Psoas muscle (tissue), 7 donors: ENCODE measurements at regions not wholly inside any gene's neighbourhood (a gene's known extent, or its start where the extent isn't known, plus 50 kb on each side); places are given as distances from the start of the nearest gene placed in this dataset.

Experiments used
- ATAC-seq, 4 donors: fragments of 200-7000 bp; cut with Tn5 transposase; one replicate each; pipeline ENCODE4 v1.9.1; 2020; ENCODE audit warnings: moderate library complexity in 3 of 4, mild to moderate bottlenecking in 2 of 4
- DNase-seq, 2 donors: peaks; one replicate each; pipeline ENCODE4 v3.0.0-alpha.2; 2020
- H3K27ac ChIP-seq: fragments of 200-600 bp; one replicate; pipeline ENCODE4 v1.8.0; 2022
- H3K27me3 ChIP-seq, 3 donors: fragments of 200-600 bp in 1 of 3; one replicate each; pipeline versions ENCODE4 v1.6.1 to v1.8.0; 2013 to 2022; ENCODE audit warnings: low read length in 2 of 3, mild to moderate bottlenecking in 2 of 3, moderate library complexity in 1 of 3; ENCODE audit not compliant: insufficient read depth in 3 of 3
- H3K36me3 ChIP-seq, 2 donors: fragments of 200-600 bp in 1 of 2; one replicate each; pipeline versions ENCODE4 v1.6.1 to v1.8.0; 2013 to 2022; ENCODE audit warnings: low read depth in 1 of 2, mild to moderate bottlenecking in 1 of 2, moderate library complexity in 1 of 2; ENCODE audit not compliant: insufficient read depth in 1 of 2
- H3K4me1 ChIP-seq: fragments of 200-600 bp; one replicate; pipeline ENCODE4 v1.8.0; 2022
- H3K4me3 ChIP-seq: fragments of 200-600 bp; one replicate; pipeline ENCODE4 v1.8.0; 2022; ENCODE audit warnings: mild to moderate bottlenecking
- H3K9me3 ChIP-seq: fragments of 200-600 bp; one replicate; pipeline ENCODE4 v1.8.0; 2022
- WGBS, 3 donors: extraction: QIAGEN DNeasy Blood & Tissue Kit; methylation state at CpG; one replicate each; pipeline versions ENCODE4 v1.1.6 to v1.1.7; 2013; 5-methylcytosine and 5-hydroxymethylcytosine counted together
- intact Hi-C, 2 donors: fragments of 100-400 bp; cut with DNase I; formaldehyde crosslinking; loops; one replicate each; pipeline versions ENCODE4 v1.11.0 to v1.14.2; 2022
- TF ChIP-seq, protein P1 (sequence below): fragments of 200-600 bp; IDR thresholded peaks from one replicate; pipeline ENCODE4 v1.8.0; 2022; ENCODE audit warnings: antibody characterized with exemption
- donor health status: healthy with polysubstance abuse.
- donor health status: DM: no; HTN: no; CAD: no; lungs with moderate emphysema.
- donor health status: Bipolar disorder and iron deficiency.
- donor health status: healthy.
- donor health status: DM: yes; HTN: yes; CAD: no.
- donor health status: DM: no; HTN: no; CAD: no.
- donor health status: DM: yes; HTN: yes; CAD: no.

- intact Hi-C loops = no loop called here
- no peak for ATAC-seq
Measured at GRCh38 chrX:45716750-45717149, 516.1 kb upstream of the DIPK2B start.

DNA sequence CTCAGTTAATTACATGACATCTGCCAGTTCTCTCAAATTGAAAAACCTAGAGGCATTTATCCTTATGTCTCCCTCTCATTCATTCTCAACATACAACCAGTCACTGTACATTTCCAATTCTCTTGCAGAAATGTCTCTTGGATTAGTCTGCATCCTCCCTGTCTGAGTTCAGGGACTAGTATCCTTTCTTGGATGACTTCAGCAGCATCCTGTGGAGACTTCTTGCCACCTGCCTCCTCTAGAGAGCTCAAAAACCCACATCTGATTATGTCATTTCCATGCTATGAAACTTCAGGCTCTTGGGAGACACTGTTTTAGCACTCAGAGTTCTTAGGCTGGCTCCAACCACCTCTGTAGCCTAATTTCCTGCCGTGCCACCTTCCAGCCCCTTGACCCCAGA is 515.1 kb upstream of the DIPK2B start:
- Histone ChIP-seq H3K27ac (no peak overlapping the region), H3K9me3 (no peaks in the 10 kb centered on the region), H3K27me3 (peaks cover 0 to 4% (median 0%) of the 10 kb centered on the region in 3 donors), H3K36me3 (no peaks in the 10 kb centered on the region), H3K4me1 (no peaks in the 10 kb centered on the region), H3K4me3 (no peak overlapping the region)
- TF ChIP-seq, protein P1, sequence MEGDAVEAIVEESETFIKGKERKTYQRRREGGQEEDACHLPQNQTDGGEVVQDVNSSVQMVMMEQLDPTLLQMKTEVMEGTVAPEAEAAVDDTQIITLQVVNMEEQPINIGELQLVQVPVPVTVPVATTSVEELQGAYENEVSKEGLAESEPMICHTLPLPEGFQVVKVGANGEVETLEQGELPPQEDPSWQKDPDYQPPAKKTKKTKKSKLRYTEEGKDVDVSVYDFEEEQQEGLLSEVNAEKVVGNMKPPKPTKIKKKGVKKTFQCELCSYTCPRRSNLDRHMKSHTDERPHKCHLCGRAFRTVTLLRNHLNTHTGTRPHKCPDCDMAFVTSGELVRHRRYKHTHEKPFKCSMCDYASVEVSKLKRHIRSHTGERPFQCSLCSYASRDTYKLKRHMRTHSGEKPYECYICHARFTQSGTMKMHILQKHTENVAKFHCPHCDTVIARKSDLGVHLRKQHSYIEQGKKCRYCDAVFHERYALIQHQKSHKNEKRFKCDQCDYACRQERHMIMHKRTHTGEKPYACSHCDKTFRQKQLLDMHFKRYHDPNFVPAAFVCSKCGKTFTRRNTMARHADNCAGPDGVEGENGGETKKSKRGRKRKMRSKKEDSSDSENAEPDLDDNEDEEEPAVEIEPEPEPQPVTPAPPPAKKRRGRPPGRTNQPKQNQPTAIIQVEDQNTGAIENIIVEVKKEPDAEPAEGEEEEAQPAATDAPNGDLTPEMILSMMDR = no peak
- intact Hi-C loops = no loop called here
- DNase-seq = no peak
- no peak for ATAC-seq
- WGBS, 3 donors = 42 to 70% (median 63%) methylated on average over 1 of the region's 1 CpG

More at GRCh38 chrX:45716750-45717149, 516.1 kb upstream of the DIPK2B start:
- Histone ChIP-seq H3K9me3 (no peaks in the 10 kb centered on the region), H3K27ac (no peak overlapping the region), H3K36me3 (no peaks in the 10 kb centered on the region), H3K27me3 (peaks cover 0 to 4% (median 0%) of the 10 kb centered on the region in 3 donors), H3K4me1 (no peaks in the 10 kb centered on the region), H3K4me3 (no peak overlapping the region)
- 59 to 61% (median 59%) methylated on average over 3 of the region's 3 CpGs for WGBS, 3 donors
- no peak for DNase-seq
- TF ChIP-seq, protein P1 = no peak

DNA sequence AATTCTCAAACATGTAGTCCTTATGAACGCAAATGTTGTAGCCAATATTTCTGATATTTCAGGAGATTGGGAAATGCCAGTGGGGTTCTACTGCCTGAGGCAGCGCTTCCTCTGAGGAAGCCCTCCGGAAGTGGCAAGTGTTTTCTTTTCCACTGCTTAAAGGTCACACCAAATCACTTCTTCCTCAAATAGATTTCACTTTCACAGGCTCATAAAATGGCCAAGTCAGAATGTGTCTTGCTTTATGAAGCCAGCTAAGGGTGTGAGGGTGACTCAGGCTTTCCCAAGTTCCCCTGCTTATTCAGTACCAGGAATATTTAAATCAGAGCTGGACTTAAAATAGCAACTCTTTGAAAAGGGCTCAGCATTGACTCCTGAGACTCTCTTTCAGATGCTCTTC is 514.2 kb upstream of the DIPK2B start:
- H3K9me3 ChIP-seq = no peaks in the 10 kb centered on the region
- TF ChIP-seq, protein P1 = no peak
- no peak for DNase-seq
- H3K4me1 ChIP-seq = no peaks in the 10 kb centered on the region
- H3K27me3 ChIP-seq = peaks cover 0 to 4% (median 0%) of the 10 kb centered on the region in 3 donors
- H3K27ac ChIP-seq = no peak overlapping the region
- peak in 1 of 4 donors; percentile 20 for ATAC-seq
- H3K36me3 ChIP-seq = no peaks in the 10 kb centered on the region
- WGBS, 3 donors = 61 to 72% (median 69%) methylated on average over 3 of the region's 3 CpGs
- intact Hi-C loops = no loop called here
- no peak overlapping the region for H3K4me3 ChIP-seq

GRCh38 chrX:45712067-45712466 is 511.4 kb upstream of the DIPK2B start:
- Histone ChIP-seq H3K27me3 (peaks cover 0 to 4% (median 0%) of the 10 kb centered on the region in 3 donors), H3K9me3 (no peaks in the 10 kb centered on the region), H3K27ac (no peak overlapping the region), H3K36me3 (no peaks in the 10 kb centered on the region), H3K4me3 (no peak overlapping the region), H3K4me1 (no peaks in the 10 kb centered on the region)
- WGBS, 3 donors = 56 to 100% (median 100%) methylated on average over 1 of the region's 1 CpG
- TF ChIP-seq, protein P1 = no peak
- DNase-seq = no peak
- ATAC-seq = no peak
- intact Hi-C loops = no loop called here

GRCh38 chrX:45711231-45711630 is 510.6 kb upstream of the DIPK2B start:
- Histone ChIP-seq H3K9me3 (no peaks in the 10 kb centered on the region), H3K27ac (no peak overlapping the region), H3K4me3 (no peak overlapping the region), H3K27me3 (peaks cover 0 to 4% (median 0%) of the 10 kb centered on the region in 3 donors), H3K4me1 (no peaks in the 10 kb centered on the region), H3K36me3 (no peaks in the 10 kb centered on the region)
- TF ChIP-seq, protein P1 = no peak
- WGBS, 3 donors = 68 to 87% (median 81%) methylated on average over 5 of the region's 5 CpGs
- intact Hi-C loops = no loop called here
- DNase-seq = no peak
- ATAC-seq = no peak
